Upper lobe of left lung (tissue), 4 donors: ENCODE measurements at regions not wholly inside any gene's neighbourhood (a gene's known extent, or its start where the extent isn't known, plus 50 kb on each side); places are given as distances from the start of the nearest gene placed in this dataset.

Source experiments
- EP300 ChIP-seq, 4 donors: sonication (generic); formaldehyde crosslinking; IDR thresholded peaks; one replicate each; pipeline ENCODE4 v1.5.1; 2017; ENCODE audit warnings: antibody characterized with exemption in 4 of 4, control low read depth in 2 of 4
- POLR2A ChIP-seq, 4 donors: fragments of 450-650 bp; IDR thresholded peaks; one replicate each; pipeline ENCODE4 v1.5.1; 2016 to 2017; ENCODE audit warnings: antibody characterized with exemption in 4 of 4, mild to moderate bottlenecking in 2 of 4
- POLR2AphosphoS5 ChIP-seq, 2 donors: sonication (generic); formaldehyde crosslinking; IDR thresholded peaks; one replicate each; pipeline ENCODE4 v1.5.1; 2017; ENCODE audit warnings: antibody characterized with exemption in 2 of 2
- TF ChIP-seq, protein P1 (sequence below), 6 experiments: fragments of 450-650 bp in 4 of 6; fragments of 200-600 bp in 2 of 6; sonication (generic) in 2 of 6; IDR thresholded peaks; one replicate each; pipeline ENCODE4 v1.5.1; 2016 to 2019; ENCODE audit warnings: antibody characterized with exemption in 6 of 6

DNA sequence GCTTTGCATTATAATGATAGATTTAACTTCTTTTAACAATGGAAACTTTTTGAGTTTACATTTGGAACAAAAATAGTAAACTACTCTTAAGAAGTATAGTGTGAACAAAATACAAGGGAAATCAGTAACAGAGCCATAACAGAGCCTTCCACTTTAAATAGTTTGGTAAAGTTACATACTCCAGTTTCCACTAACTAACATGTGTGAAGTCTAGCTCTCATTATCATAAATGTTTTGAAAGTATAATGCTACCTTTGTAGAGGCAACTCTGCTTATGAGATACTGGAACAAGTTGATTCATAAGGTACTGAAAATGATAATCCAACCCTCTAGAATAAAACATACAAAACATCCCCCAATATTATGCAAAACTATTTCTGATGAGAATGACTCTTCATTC, 1155.1 kb upstream of the ADGRL2 start:
- TF ChIP-seq POLR2AphosphoS5 (IDR thresholded peaks at IDR 0.05): no peak
- no peak for TF ChIP-seq POLR2A (IDR thresholded peaks at IDR 0.05)
- TF ChIP-seq EP300 (IDR thresholded peaks at IDR 0.05): no peak
- TF ChIP-seq, protein P1, sequence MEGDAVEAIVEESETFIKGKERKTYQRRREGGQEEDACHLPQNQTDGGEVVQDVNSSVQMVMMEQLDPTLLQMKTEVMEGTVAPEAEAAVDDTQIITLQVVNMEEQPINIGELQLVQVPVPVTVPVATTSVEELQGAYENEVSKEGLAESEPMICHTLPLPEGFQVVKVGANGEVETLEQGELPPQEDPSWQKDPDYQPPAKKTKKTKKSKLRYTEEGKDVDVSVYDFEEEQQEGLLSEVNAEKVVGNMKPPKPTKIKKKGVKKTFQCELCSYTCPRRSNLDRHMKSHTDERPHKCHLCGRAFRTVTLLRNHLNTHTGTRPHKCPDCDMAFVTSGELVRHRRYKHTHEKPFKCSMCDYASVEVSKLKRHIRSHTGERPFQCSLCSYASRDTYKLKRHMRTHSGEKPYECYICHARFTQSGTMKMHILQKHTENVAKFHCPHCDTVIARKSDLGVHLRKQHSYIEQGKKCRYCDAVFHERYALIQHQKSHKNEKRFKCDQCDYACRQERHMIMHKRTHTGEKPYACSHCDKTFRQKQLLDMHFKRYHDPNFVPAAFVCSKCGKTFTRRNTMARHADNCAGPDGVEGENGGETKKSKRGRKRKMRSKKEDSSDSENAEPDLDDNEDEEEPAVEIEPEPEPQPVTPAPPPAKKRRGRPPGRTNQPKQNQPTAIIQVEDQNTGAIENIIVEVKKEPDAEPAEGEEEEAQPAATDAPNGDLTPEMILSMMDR (IDR thresholded peaks at IDR 0.05): no peak
